ENCODE measurements at regions not wholly inside any gene's neighbourhood (a gene's known extent, or its start where the extent isn't known, plus 50 kb on each side); places are given as distances from the start of the nearest gene placed in this dataset.
A peak's percentile ranks its signal among the peaks of the same experiment; 100 is the strongest.

DNA sequence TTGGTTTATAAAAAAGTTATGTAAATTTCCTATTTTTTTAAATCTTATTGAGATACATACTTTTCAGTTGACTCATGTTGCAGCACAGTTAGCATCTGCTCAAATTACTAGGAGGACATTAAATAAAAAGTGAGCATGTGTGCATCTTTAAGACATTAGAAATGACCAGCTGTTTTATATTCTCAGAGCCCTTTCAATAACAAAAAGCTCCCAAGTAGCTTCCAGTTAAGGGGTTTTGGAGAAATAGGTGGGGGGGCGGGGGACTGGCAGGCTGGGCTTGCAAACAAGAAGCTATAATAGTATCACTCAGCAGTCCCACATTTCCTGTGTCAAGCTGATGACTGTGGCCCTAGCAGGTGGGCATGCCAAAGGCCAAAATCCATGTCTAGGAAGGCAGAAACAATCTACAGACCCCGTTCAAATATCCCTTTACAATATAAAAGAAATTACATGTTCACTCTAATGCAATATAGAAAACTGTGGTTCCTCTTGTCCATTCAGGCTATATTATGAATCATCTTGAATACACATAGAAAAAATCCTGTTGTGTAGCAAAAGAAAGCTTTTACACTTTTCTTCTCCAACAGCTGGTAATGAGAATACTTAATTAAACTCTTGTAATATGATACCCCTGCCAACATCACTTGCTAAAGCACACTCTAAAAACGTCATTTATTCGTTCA is 1713.2 kb upstream of the SLC10A2 start:
- in situ Hi-C loops (cut with MboI; ENCODE audit: low sequenced_read_pairs, unreplicated experiment) = no loop called here
- no peak for DNase-seq (ENCODE audit: low spot score)
- TF ChIP-seq, protein P1, sequence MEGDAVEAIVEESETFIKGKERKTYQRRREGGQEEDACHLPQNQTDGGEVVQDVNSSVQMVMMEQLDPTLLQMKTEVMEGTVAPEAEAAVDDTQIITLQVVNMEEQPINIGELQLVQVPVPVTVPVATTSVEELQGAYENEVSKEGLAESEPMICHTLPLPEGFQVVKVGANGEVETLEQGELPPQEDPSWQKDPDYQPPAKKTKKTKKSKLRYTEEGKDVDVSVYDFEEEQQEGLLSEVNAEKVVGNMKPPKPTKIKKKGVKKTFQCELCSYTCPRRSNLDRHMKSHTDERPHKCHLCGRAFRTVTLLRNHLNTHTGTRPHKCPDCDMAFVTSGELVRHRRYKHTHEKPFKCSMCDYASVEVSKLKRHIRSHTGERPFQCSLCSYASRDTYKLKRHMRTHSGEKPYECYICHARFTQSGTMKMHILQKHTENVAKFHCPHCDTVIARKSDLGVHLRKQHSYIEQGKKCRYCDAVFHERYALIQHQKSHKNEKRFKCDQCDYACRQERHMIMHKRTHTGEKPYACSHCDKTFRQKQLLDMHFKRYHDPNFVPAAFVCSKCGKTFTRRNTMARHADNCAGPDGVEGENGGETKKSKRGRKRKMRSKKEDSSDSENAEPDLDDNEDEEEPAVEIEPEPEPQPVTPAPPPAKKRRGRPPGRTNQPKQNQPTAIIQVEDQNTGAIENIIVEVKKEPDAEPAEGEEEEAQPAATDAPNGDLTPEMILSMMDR (IDR thresholded peaks at IDR 0.05; ENCODE audit: borderline replicate concordance, control extremely low read depth, extremely low read depth, insufficient read depth, missing control alignments) = no peak

DNA sequence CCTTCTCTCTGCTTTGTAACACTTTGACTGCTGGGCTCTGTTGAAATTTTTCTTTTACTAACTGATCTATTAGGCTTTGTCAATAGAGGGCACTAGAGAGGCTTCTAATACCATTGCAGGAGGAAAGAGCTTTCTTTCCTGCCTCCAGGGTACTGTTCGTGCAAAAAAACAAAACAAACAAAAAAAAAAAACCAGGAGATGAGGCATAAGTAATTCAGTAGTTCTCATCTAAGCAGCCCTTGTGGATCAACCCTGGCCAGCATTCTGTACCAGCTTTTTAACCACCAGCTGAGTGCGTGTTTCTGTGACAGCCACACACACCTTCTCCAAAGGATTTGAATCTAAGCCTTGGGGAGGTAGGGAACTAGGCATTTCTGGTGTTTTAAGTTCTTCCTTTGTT is 1707.6 kb upstream of the SLC10A2 start:
- in situ Hi-C loops (cut with MboI; ENCODE audit: low sequenced_read_pairs, unreplicated experiment) = no loop called here
- TF ChIP-seq, protein P1 (IDR thresholded peaks at IDR 0.05; ENCODE audit: borderline replicate concordance, control extremely low read depth, extremely low read depth, insufficient read depth, missing control alignments) = peak; percentile 33
- DNase-seq (ENCODE audit: low spot score) = peak; percentile 20

DNA sequence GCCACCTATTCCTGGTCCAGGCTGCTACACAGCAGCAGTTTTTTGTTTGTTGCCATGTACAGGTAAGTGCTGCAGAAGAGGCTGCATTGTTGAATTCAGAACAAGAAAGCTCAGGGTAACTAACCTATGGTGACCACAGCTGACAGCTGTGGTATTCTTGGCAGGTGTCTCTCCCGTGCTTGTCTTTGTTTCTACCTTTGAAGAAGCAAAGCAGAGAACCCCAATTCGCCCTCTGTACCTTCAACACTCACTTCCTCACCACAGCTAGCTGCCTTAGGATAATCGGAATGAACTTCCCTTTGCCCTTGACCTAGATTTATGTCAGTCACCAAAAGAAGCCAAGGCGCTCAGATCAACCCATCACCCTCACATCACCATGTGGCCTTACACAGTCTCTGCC is 1703.3 kb upstream of the SLC10A2 start:
- TF ChIP-seq, protein P1 (IDR thresholded peaks at IDR 0.05; ENCODE audit: borderline replicate concordance, control extremely low read depth, extremely low read depth, insufficient read depth, missing control alignments) = no peak
- no peak for DNase-seq (ENCODE audit: low spot score)
- in situ Hi-C loops (cut with MboI; ENCODE audit: low sequenced_read_pairs, unreplicated experiment) = no loop called here

DNA sequence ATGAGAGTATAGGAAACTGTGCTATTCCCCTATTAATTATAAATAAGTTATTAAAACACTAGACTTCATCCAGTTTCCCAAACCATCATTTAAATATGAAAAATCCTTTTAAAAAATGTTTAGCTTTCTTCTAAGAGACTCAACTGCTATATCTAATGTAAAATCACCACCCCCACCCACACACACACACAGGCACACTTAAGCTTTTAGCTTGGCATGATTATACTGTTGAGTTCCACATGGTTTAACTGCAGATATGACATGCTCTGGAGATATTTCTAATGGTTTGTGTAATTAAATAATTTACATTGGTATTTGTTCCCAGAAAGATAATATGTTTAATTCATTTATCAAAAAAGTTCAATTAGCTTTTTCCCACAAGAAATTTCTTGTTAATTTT is 1700.1 kb upstream of the SLC10A2 start:
- in situ Hi-C loops (cut with MboI; ENCODE audit: low sequenced_read_pairs, unreplicated experiment) = no loop called here
- TF ChIP-seq, protein P1 (IDR thresholded peaks at IDR 0.05; ENCODE audit: borderline replicate concordance, control extremely low read depth, extremely low read depth, insufficient read depth, missing control alignments) = no peak
- no peak for DNase-seq (ENCODE audit: low spot score)

DNA sequence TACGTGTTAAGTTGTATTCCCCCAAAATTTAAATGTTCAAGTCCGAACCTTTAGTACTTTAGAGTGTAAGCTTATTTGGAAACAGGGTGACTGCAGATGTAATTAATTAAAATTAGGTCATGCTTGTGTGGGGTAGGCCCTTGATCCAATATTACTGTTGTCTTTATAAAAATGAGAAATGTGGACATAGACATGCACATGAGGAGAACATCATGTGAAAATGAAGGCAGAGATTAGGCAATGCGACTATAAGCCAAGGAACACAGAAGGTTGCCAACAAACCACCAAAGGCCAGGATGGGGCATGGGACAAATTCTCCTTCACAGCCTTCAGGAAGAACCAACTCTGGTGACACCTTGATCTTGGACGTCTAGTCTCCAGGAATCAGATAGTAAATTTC is 1698.4 kb upstream of the SLC10A2 start:
- in situ Hi-C loops (cut with MboI; ENCODE audit: low sequenced_read_pairs, unreplicated experiment) = no loop called here
- TF ChIP-seq, protein P1 (IDR thresholded peaks at IDR 0.05; ENCODE audit: borderline replicate concordance, control extremely low read depth, extremely low read depth, insufficient read depth, missing control alignments) = no peak
- DNase-seq (ENCODE audit: low spot score) = no peak

DNA sequence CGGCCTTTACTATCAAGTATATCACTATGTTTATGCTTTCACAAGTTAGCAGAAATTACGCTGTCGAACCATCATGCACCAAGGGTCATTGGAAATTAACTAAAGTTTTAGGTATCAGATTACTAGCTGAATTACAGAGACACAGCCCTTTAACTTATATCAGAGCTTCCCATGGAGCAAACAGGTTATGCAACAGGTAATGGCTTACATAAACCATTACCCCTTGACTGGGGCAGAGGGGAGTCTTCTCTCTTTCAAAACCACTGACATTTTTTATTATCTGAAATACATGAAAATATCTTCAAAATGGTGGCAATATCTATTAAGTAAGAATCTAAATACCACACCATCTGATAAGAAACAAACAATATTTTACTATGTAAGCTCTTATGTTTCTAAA is 1692.9 kb upstream of the SLC10A2 start:
- no peak for DNase-seq (ENCODE audit: low spot score)
- TF ChIP-seq, protein P1 (IDR thresholded peaks at IDR 0.05; ENCODE audit: borderline replicate concordance, control extremely low read depth, extremely low read depth, insufficient read depth, missing control alignments) = no peak
- in situ Hi-C loops (cut with MboI; ENCODE audit: low sequenced_read_pairs, unreplicated experiment) = no loop called here

All from GM13976 (cell line).